HepG2 (cell line): ENCODE measurements at regions not wholly inside any gene's neighbourhood (a gene's known extent, or its start where the extent isn't known, plus 50 kb on each side); places are given as distances from the start of the nearest gene placed in this dataset.

Experiments used
- ATAC-seq: fragments of 200-7000 bp; cut with Tn5 transposase; 3 replicates; pipeline ENCODE4 v1.9.1; 2020; ENCODE audit warnings: mild to moderate bottlenecking, moderate library complexity
- BruUV-seq: library from RNA; stranded (reverse); fragments of 400-500 nt; replicated peaks from 2 replicates; lab custom pipeline; 2021; lab: Mats Ljungman, UMichigan
- CTCF ChIA-PET: fragments of 300-600 bp; formaldehyde crosslinking; extraction: SDS; loops from one replicate; lab custom pipeline; 2021; ENCODE audit warnings: low total read pairs, inconsistent platforms, low intra/inter-chr PET ratio; lab: Yijun Ruan, JAX
- POLR2A ChIA-PET: fragments of 350-600 bp; sonication (Branson Sonifier 250); formaldehyde crosslinking; loops from one replicate; lab custom pipeline; 2020; ENCODE audit warnings: antibody characterized with exemption, inconsistent platforms; lab: Yijun Ruan, JAX
- DNase-seq: peaks from one replicate; pipeline ENCODE4 v3.0.0-alpha.2; 2015; ENCODE audit warnings: low spot score
- FAIRE-seq: peaks from 3 replicates; lab custom pipeline; 2011; peaks lifted over from hg19 to GRCh38; lab: Jason Lieb, UNC
- H2AFZ ChIP-seq: one replicate; pipeline ENCODE4 v1.6.1; 2011; ENCODE audit warnings: low read length, inconsistent platforms
- H3K27ac ChIP-seq: fragments of 300-600 bp; 3 replicates; pipeline ENCODE4 v1.8.0; 2011; ENCODE audit warnings: mixed run types, mild to moderate bottlenecking, mixed read lengths, low read length, inconsistent platforms; ENCODE audit not compliant: insufficient read depth; ENCODE audit errors: extremely low read length
- H3K27me3 ChIP-seq, 2 experiments: fragments of 200-600 bp in 1 of 2; 2 replicates in 1 of 2; 3 replicates in 1 of 2; pipeline versions ENCODE4 v1.6.0 to v1.8.0; 2011; ENCODE audit warnings: low read length in 2 of 2, mild to moderate bottlenecking in 2 of 2, moderate library complexity in 2 of 2, inconsistent platforms in 1 of 2; ENCODE audit not compliant: insufficient read depth in 2 of 2, control insufficient read depth in 1 of 2
- H3K36me3 ChIP-seq, 2 experiments: fragments of 200-600 bp in 1 of 2; replicated peaks in 1 of 2; 2 replicates in 1 of 2; 3 replicates in 1 of 2; pipeline versions ENCODE4 v1.5.1 to v1.8.0; 2011; ENCODE audit warnings: low read length in 2 of 2, inconsistent platforms in 1 of 2; ENCODE audit not compliant: insufficient read depth in 2 of 2, control insufficient read depth in 1 of 2
- H3K4me1 ChIP-seq: 2 replicates; pipeline ENCODE4 v1.5.1; 2012; ENCODE audit warnings: low read length, inconsistent platforms; ENCODE audit not compliant: insufficient read depth
- H3K4me2 ChIP-seq: 2 replicates; pipeline ENCODE4 v1.6.0; 2011; ENCODE audit warnings: low read depth, low read length, inconsistent platforms
- H3K4me3 ChIP-seq, 3 experiments: fragments of 200-600 bp in 1 of 3; sonication (generic), shearing (Covaris generic) in 1 of 3; replicated peaks in 1 of 3; 2 replicates each; pipeline ENCODE4 v1.5.1; 2011 to 2016; ENCODE audit warnings: low read length in 3 of 3, inconsistent platforms in 2 of 3, low read depth in 2 of 3, mild to moderate bottlenecking in 2 of 3, control low read depth in 1 of 3, mixed read lengths in 1 of 3; ENCODE audit not compliant: insufficient read depth in 1 of 3
- H3K79me2 ChIP-seq: one replicate; pipeline ENCODE4 v1.6.1; 2011; ENCODE audit warnings: low read length, inconsistent platforms; ENCODE audit not compliant: insufficient read depth
- H3K9ac ChIP-seq: 2 replicates; pipeline ENCODE4 v1.6.0; 2011; ENCODE audit warnings: mild to moderate bottlenecking, low read depth, low read length, inconsistent platforms; ENCODE audit not compliant: insufficient read depth
- H3K9me3 ChIP-seq: 2 replicates; pipeline ENCODE4 v1.5.1; 2012; ENCODE audit warnings: mild to moderate bottlenecking, low read length
- H4K20me1 ChIP-seq: 2 replicates; pipeline ENCODE4 v1.6.0; 2011; ENCODE audit warnings: inconsistent platforms, mild to moderate bottlenecking, low read length, moderate library complexity; ENCODE audit not compliant: insufficient read depth
- BRD4 ChIP-seq: sonication (generic); formaldehyde crosslinking; IDR thresholded peaks from 2 replicates; pipeline ENCODE4 v1.4.0; 2020; ENCODE audit warnings: missing genetic modification reagents
- KDM6A ChIP-seq: IDR thresholded peaks from 2 replicates; pipeline ENCODE4 v1.6.1; 2016; ENCODE audit warnings: low read depth
- KMT2B ChIP-seq: IDR thresholded peaks from 2 replicates; pipeline ENCODE4 v1.6.1; 2016; ENCODE audit warnings: missing genetic modification reagents, missing compliant biosample characterization
- REPIN1 ChIP-seq: sonication (generic); formaldehyde crosslinking; IDR thresholded peaks from 2 replicates; pipeline ENCODE4 v1.8.0; 2022; ENCODE audit warnings: missing genetic modification reagents, low read depth, mild to moderate bottlenecking, borderline replicate concordance
- SRSF4 ChIP-seq: fragments of 200-400 bp; formaldehyde crosslinking; IDR thresholded peaks from one replicate; pipeline ENCODE4 v1.6.1; 2018; ENCODE audit warnings: mild to moderate bottlenecking, low read depth, low read length, moderate library complexity; ENCODE audit not compliant: poor library complexity, severe bottlenecking
- ZNF234 ChIP-seq: sonication (generic); formaldehyde crosslinking; conservative IDR thresholded peaks from 2 replicates; pipeline ENCODE4 v1.5.1; 2020; ENCODE audit warnings: mild to moderate bottlenecking, missing genetic modification reagents
- ZNF746 ChIP-seq: sonication (generic); formaldehyde crosslinking; IDR thresholded peaks from 2 replicates; pipeline ENCODE4 v1.8.0; 2022; ENCODE audit warnings: mild to moderate bottlenecking, missing genetic modification reagents
- ZNF777 ChIP-seq: sonication (generic); formaldehyde crosslinking; IDR thresholded peaks from 2 replicates; pipeline ENCODE4 v1.4.0; 2020; ENCODE audit warnings: missing genetic modification reagents
- ZNF850 ChIP-seq: sonication (generic); formaldehyde crosslinking; conservative IDR thresholded peaks from 2 replicates; pipeline ENCODE4 v1.9.0; 2021; ENCODE audit warnings: mild to moderate bottlenecking, missing genetic modification reagents
- ZSCAN29 ChIP-seq: sonication (generic); formaldehyde crosslinking; conservative IDR thresholded peaks from 2 replicates; pipeline ENCODE4 v1.4.0; 2020; ENCODE audit warnings: mild to moderate bottlenecking, missing genetic modification reagents
- WGBS: methylation state at CpG from one replicate; pipeline ENCODE4 v1.1.6; 2017; ENCODE audit warnings: low lambda C conversion rate; 5-methylcytosine and 5-hydroxymethylcytosine counted together
- in situ Hi-C: cut with HindIII; loops from 2 replicates; pipeline ENCODE4 v1.10.0; 2017; ENCODE audit warnings: low pct_unique_long_range_greater_than_20kb; ENCODE audit not compliant: extremely low pct_ligation_motif_present
- intact Hi-C: fragments of 100-400 bp; cut with micrococcal nuclease; formaldehyde crosslinking; loops from one replicate; pipeline ENCODE4 v1.10.0; 2022; ENCODE audit not compliant: unreplicated experiment
- TF ChIP-seq, protein P1 (sequence below): IDR thresholded peaks from 2 replicates; pipeline ENCODE4 v1.6.1; 2016; ENCODE audit warnings: missing biosample characterization, missing genetic modification reagents, low read depth

DNA sequence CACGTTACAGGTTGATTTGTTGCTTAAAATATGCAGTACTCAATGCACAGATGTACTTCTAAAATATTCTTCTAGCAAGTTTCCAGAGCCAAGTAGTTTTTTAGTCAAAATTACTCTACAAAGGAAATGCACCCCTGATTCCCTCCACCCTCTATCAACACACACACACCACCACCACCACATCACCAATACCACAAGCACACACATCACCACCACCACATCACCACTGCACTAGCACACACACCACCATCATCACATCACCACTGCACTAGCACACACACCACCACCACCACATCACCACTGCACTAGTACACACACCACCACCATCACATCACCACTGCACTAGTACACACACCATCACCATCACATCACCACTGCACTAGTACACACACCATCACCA is 105.2 kb upstream of the FRG1 start:
- H3K4me1 ChIP-seq: no peaks in the 10 kb centered on the region
- H3K4me2 ChIP-seq: no peak overlapping the region
- no peak overlapping the region for H3K27ac ChIP-seq
- no peaks in the 10 kb centered on the region for H4K20me1 ChIP-seq
- H3K9me3 ChIP-seq: peaks cover 12% of the 10 kb centered on the region
- POLR2A ChIA-PET: no interaction called here
- no peak overlapping the region for H3K4me3 ChIP-seq
- TF ChIP-seq ZNF234 (CRISPR knock-in tag) (no peak), KMT2B (CRISPR knock-in tag) (no peak), ZNF746 (CRISPR knock-in tag) (no peak), KDM6A (CRISPR knock-in tag) (no peak), REPIN1 (CRISPR knock-in tag) (no peak), ZNF777 (no peak), ZSCAN29 (CRISPR knock-in tag) (no peak), ZNF850 (no peak), SRSF4 (no peak), BRD4 (CRISPR knock-in tag) (no peak)
- TF ChIP-seq, protein P1, sequence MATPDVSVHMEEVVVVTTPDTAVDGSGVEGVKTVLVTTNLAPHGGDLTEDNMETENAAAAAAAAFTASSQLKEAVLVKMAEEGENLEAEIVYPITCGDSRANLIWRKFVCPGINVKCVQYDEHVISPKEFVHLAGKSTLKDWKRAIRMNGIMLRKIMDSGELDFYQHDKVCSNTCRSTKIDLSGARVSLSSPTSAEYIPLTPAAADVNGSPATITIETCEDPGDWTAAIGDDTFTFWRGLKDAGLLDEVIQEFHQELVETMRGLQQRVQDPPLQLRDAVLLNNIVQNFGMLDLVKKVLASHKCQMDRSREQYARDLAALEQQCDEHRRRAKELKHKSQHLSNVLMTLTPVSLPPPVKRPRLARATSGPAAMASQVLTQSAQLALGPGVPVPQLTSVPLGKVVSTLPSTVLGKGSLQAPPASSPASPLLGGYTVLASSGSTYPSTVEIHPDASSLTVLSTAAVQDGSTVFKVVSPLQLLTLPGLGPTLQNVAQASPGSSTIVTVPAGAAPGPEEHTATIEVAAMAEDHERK: no peak
- in situ Hi-C loops: no loop called here
- ATAC-seq (no peak), FAIRE-seq (peak; percentile 43), DNase-seq (no peak)
- H3K27me3 ChIP-seq: peaks cover 2 to 24% of the 10 kb centered on the region in 2 experiments; a peak in 3 of 5 replicates
- CTCF ChIA-PET: no interaction called here
- H2AFZ ChIP-seq: no peak overlapping the region
- H3K79me2 ChIP-seq: no peaks in the 10 kb centered on the region
- intact Hi-C loops: no loop called here
- H3K9ac ChIP-seq: no peak overlapping the region
- no peaks in the 10 kb centered on the region for H3K36me3 ChIP-seq
- WGBS: 0% methylated on average over 1 of the region's 1 CpG
- BruUV-seq: no TSS peak
